ENCODE measurements at regions not wholly inside any gene's neighbourhood (a gene's known extent, or its start where the extent isn't known, plus 50 kb on each side); places are given as distances from the start of the nearest gene placed in this dataset.

DNA sequence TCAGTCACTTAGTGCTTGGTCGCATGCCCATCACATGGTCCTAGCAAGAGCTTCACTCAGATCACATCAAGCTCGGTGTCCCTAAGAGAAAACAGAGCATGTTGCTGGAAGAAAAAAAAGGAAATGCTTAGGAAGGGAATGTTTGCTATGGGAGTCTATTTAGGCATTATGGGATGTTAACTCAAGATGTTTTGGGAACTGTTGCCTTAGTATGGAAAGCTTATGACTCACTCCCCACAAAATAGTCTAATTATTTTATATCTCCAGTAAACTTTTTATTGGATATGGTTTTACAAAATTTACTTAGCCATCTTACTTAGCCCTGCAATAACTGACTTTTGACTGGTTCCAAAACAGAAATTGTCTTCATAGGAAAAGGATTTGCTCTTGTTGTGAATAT lies 439.5 kb upstream of the ZEB2 start:
- Mint-ChIP-seq H3K27ac (no peak overlapping the region), H3K9me3 (ENCODE audit: low read depth) (peaks cover under 1% of the 10 kb centered on the region), H3K36me3 (ENCODE audit: insufficient read depth) (no peaks in the 10 kb centered on the region), H3K4me3 (ENCODE audit: low read depth) (no peak overlapping the region), H3K27me3 (no peaks in the 10 kb centered on the region), H3K4me1 (ENCODE audit: low read depth) (peaks cover 3% of the 10 kb centered on the region)
- TF ChIP-seq, protein P1, sequence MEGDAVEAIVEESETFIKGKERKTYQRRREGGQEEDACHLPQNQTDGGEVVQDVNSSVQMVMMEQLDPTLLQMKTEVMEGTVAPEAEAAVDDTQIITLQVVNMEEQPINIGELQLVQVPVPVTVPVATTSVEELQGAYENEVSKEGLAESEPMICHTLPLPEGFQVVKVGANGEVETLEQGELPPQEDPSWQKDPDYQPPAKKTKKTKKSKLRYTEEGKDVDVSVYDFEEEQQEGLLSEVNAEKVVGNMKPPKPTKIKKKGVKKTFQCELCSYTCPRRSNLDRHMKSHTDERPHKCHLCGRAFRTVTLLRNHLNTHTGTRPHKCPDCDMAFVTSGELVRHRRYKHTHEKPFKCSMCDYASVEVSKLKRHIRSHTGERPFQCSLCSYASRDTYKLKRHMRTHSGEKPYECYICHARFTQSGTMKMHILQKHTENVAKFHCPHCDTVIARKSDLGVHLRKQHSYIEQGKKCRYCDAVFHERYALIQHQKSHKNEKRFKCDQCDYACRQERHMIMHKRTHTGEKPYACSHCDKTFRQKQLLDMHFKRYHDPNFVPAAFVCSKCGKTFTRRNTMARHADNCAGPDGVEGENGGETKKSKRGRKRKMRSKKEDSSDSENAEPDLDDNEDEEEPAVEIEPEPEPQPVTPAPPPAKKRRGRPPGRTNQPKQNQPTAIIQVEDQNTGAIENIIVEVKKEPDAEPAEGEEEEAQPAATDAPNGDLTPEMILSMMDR (IDR thresholded peaks at IDR 0.05; ENCODE audit: unreplicated experiment) = no peak
- DNase-seq (ENCODE audit: low spot score, unreplicated experiment) = no peak

DNA sequence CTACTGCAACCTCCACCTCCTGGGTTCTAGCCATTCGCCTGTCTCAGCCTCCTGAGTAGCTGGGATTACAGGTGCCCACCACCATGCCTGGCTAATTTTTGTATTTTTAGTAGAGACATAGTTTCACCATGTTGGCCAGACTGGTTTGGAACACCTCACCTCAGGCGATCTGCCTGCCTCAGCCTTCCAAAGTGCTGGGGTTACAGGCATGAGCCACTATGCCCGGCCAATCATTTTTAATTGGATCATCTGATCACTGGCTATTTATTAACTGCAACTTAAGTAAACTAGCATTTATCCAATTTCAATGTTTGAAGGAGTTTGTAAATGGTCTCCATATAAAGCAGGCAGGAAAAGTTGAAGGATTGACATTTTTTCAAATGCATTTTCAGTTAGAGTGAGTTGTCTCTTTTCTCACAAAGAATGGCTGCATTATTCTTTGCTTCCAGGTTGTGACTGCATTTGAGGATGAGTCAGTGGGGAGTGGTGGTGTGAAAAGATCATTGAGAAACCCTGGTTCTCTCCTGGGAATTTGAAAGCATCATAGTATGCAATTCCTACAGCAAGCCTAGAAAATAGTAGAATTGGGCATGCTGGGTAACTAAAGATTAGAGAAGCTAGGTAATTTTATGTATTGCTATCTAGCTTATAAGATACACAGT lies 431.1 kb upstream of the ZEB2 start:
- no peak for DNase-seq (ENCODE audit: low spot score, unreplicated experiment)
- TF ChIP-seq, protein P1 (IDR thresholded peaks at IDR 0.05; ENCODE audit: unreplicated experiment) = no peak
- H3K4me3 Mint-ChIP-seq (ENCODE audit: low read depth) = no peak overlapping the region
- no peak overlapping the region for H3K27ac Mint-ChIP-seq
- H3K36me3 Mint-ChIP-seq (ENCODE audit: insufficient read depth) = no peaks in the 10 kb centered on the region
- peaks cover under 1% of the 10 kb centered on the region for H3K4me1 Mint-ChIP-seq (ENCODE audit: low read depth)
- no peaks in the 10 kb centered on the region for H3K9me3 Mint-ChIP-seq (ENCODE audit: low read depth)
- no peaks in the 10 kb centered on the region for H3K27me3 Mint-ChIP-seq

DNA sequence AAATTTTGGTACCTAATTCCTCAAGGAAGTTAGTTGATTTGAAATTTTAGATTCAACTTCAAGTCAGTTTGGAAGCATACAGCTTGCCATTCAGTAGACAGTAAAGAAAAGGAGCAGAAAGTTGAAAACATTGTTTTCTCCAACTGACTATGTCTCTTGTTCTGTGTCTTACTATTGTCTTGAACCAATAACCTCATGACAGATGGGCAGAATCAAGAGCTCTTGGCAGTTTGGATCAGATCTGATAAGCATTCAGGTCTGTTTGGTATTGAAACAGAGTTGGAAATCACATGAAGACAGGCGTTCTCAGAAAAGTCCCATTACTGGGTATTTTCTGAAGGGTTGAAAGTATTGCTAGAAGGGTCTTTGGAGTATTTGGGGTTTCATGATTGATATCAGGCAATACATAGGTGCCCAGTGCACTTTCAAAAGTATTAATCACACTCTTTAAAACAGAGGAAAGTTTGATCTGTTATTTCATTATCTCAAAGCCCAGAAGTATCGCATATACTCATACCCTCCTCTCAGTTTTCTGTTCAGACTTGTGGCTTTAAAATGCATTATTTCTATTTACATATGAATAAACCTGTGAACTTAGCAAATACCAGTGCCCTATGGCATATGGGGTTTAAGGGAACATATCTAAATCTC lies 428.4 kb upstream of the ZEB2 start:
- no peak for DNase-seq (ENCODE audit: low spot score, unreplicated experiment)
- H3K4me3 Mint-ChIP-seq (ENCODE audit: low read depth) = no peak overlapping the region
- H3K27ac Mint-ChIP-seq = no peak overlapping the region
- TF ChIP-seq, protein P1 (IDR thresholded peaks at IDR 0.05; ENCODE audit: unreplicated experiment) = no peak
- no peaks in the 10 kb centered on the region for H3K4me1 Mint-ChIP-seq (ENCODE audit: low read depth)
- H3K27me3 Mint-ChIP-seq = peaks cover 3% of the 10 kb centered on the region
- no peaks in the 10 kb centered on the region for H3K9me3 Mint-ChIP-seq (ENCODE audit: low read depth)
- no peaks in the 10 kb centered on the region for H3K36me3 Mint-ChIP-seq (ENCODE audit: insufficient read depth)

DNA sequence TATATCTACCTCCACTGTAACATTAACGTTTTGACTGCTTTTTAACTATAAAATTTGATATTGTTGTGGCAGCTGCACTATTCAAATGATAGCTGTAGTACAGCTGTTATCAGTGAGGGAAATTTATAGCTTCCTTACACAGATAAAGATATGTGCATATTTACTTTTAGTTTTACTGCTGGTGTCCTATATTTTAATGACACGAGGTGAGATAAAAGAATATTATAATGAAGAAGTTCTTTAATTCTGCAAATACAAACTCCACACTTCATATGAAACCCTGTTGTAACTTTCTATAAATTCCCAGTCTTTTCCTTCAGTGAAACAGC lies 427.8 kb upstream of the ZEB2 start:
- H3K36me3 Mint-ChIP-seq (ENCODE audit: insufficient read depth) = no peaks in the 10 kb centered on the region
- H3K4me1 Mint-ChIP-seq (ENCODE audit: low read depth) = no peaks in the 10 kb centered on the region
- DNase-seq (ENCODE audit: low spot score, unreplicated experiment) = no peak
- H3K4me3 Mint-ChIP-seq (ENCODE audit: low read depth) = no peak overlapping the region
- H3K9me3 Mint-ChIP-seq (ENCODE audit: low read depth) = no peaks in the 10 kb centered on the region
- no peak overlapping the region for H3K27ac Mint-ChIP-seq
- H3K27me3 Mint-ChIP-seq = peaks cover 3% of the 10 kb centered on the region
- TF ChIP-seq, protein P1 (IDR thresholded peaks at IDR 0.05; ENCODE audit: unreplicated experiment) = no peak

DNA sequence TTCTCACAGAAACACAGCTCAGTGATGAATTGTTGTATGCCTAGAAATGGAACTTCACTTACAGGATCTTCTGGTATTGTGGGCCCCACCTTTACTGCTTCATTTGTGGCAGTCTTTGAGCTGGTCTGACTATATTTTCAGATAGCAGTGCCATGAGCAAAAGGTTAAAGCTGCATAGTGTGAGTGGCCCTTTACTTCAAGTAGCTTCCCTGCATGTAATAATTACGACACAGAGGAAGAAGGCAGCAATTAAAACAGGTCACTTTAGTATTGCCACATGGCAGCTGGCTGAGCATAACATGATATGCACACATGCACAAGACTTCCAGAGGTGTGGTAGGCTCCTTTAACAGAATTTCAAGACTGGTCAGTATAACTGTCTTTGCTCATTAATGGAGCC lies 426.3 kb upstream of the ZEB2 start:
- no peaks in the 10 kb centered on the region for H3K9me3 Mint-ChIP-seq (ENCODE audit: low read depth)
- peaks cover 3% of the 10 kb centered on the region for H3K27me3 Mint-ChIP-seq
- TF ChIP-seq, protein P1 (IDR thresholded peaks at IDR 0.05; ENCODE audit: unreplicated experiment) = no peak
- H3K4me1 Mint-ChIP-seq (ENCODE audit: low read depth) = peaks cover 3% of the 10 kb centered on the region
- no peak overlapping the region for H3K27ac Mint-ChIP-seq
- no peak overlapping the region for H3K4me3 Mint-ChIP-seq (ENCODE audit: low read depth)
- DNase-seq (ENCODE audit: low spot score, unreplicated experiment) = no peak
- H3K36me3 Mint-ChIP-seq (ENCODE audit: insufficient read depth) = no peaks in the 10 kb centered on the region

Measured in progenitor cell of endocrine pancreas (in vitro differentiated cells).